Lower lobe of right lung (tissue), 2 donors: ENCODE measurements at regions not wholly inside any gene's neighbourhood (a gene's known extent, or its start where the extent isn't known, plus 50 kb on each side); places are given as distances from the start of the nearest gene placed in this dataset.

Experiments used
- ATAC-seq, 2 donors: fragments of 200-7000 bp; cut with Tn5 transposase; one replicate each; pipeline ENCODE4 v1.9.1; 2020 to 2022; ENCODE audit warnings: mild to moderate bottlenecking in 2 of 2, moderate library complexity in 2 of 2
- DNase-seq: peaks from one replicate; pipeline ENCODE4 v3.0.0-alpha.2; 2020
- H3K27ac ChIP-seq: fragments of 200-600 bp; one replicate; pipeline ENCODE4 v1.8.0; 2022
- H3K27me3 ChIP-seq: fragments of 200-600 bp; one replicate; pipeline ENCODE4 v1.8.0; 2022; ENCODE audit warnings: low read depth
- H3K36me3 ChIP-seq: fragments of 200-600 bp; one replicate; pipeline ENCODE4 v1.8.0; 2022; ENCODE audit warnings: mild to moderate bottlenecking
- H3K4me1 ChIP-seq: fragments of 200-600 bp; one replicate; pipeline ENCODE4 v1.8.0; 2022
- H3K4me3 ChIP-seq: fragments of 200-600 bp; one replicate; pipeline ENCODE4 v1.8.0; 2022; ENCODE audit warnings: mild to moderate bottlenecking
- H3K9me3 ChIP-seq: fragments of 200-600 bp; one replicate; pipeline ENCODE4 v1.8.0; 2022
- intact Hi-C: fragments of 100-400 bp; cut with DNase I; formaldehyde crosslinking; loops from one replicate; pipeline ENCODE4 v1.11.0; 2022
- TF ChIP-seq, protein P1 (sequence below): fragments of 200-600 bp; IDR thresholded peaks from one replicate; pipeline ENCODE4 v1.8.0; 2022; ENCODE audit warnings: antibody characterized with exemption, mild to moderate bottlenecking
- donor health status: DM: no; HTN: yes; CAD: no; lungs with severe emphysema.

DNA sequence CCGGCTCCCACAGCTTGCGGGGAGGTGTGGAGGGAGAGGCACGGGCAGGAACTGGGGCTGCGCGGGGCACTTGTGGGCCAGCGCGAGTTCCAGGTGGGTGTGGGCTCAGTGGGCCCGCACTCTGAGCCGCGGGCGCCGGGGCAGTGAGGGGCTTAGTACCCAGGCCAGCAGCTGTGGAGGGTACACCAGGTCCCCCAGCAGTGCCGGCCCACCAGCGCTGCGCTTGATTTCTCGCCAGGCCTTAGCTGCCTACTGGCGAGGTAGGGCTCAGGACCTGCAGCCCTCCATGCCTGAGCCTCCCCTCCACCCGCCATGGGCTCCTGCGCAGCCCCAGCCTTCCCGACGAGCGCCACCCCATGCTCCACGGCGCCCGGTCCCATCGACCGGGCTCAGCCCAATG lies 337.9 kb upstream of the ACVR2A start:
- TF ChIP-seq, protein P1, sequence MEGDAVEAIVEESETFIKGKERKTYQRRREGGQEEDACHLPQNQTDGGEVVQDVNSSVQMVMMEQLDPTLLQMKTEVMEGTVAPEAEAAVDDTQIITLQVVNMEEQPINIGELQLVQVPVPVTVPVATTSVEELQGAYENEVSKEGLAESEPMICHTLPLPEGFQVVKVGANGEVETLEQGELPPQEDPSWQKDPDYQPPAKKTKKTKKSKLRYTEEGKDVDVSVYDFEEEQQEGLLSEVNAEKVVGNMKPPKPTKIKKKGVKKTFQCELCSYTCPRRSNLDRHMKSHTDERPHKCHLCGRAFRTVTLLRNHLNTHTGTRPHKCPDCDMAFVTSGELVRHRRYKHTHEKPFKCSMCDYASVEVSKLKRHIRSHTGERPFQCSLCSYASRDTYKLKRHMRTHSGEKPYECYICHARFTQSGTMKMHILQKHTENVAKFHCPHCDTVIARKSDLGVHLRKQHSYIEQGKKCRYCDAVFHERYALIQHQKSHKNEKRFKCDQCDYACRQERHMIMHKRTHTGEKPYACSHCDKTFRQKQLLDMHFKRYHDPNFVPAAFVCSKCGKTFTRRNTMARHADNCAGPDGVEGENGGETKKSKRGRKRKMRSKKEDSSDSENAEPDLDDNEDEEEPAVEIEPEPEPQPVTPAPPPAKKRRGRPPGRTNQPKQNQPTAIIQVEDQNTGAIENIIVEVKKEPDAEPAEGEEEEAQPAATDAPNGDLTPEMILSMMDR = no peak
- peaks cover 6% of the 10 kb centered on the region for H3K4me1 ChIP-seq
- intact Hi-C loops = no loop called here
- no peaks in the 10 kb centered on the region for H3K36me3 ChIP-seq
- H3K27ac ChIP-seq = no peak overlapping the region
- DNase-seq = no peak
- peak in 1 of 2 donors; percentile 15 for ATAC-seq
- H3K27me3 ChIP-seq = no peaks in the 10 kb centered on the region
- no peaks in the 10 kb centered on the region for H3K9me3 ChIP-seq
- H3K4me3 ChIP-seq = no peak overlapping the region

DNA sequence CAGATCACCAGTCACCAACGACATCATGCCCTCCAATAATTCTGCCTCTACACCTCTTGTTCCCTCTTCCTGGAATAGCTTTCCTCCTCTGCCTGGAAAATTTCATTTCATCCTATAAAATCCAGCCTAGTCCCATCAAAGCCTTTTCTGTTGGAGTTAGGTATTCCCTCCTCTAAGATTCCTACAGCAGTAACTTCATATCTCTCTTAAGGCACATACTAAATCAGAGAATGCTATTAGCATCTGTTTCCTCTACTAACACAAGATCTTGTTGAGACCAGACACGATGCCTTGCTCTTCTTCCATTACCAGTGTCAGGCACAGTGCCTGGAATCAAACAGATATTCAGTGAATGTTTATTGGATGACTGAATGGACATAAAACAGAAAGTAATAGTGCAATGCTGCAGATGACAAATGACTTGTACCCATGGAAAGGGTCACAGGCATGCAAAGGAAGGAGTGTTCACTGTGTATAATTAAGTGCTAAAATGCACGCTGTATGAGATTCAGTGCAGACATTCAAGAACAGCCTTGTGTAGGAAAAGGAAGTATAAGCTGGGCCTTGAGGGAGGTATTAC lies 342.0 kb upstream of the ACVR2A start:
- H3K27ac ChIP-seq = no peak overlapping the region
- intact Hi-C loops = no loop called here
- H3K4me1 ChIP-seq = no peaks in the 10 kb centered on the region
- ATAC-seq = no peak
- H3K4me3 ChIP-seq = no peak overlapping the region
- no peaks in the 10 kb centered on the region for H3K27me3 ChIP-seq
- TF ChIP-seq, protein P1 = no peak
- no peaks in the 10 kb centered on the region for H3K9me3 ChIP-seq
- DNase-seq = no peak
- H3K36me3 ChIP-seq = no peaks in the 10 kb centered on the region

DNA sequence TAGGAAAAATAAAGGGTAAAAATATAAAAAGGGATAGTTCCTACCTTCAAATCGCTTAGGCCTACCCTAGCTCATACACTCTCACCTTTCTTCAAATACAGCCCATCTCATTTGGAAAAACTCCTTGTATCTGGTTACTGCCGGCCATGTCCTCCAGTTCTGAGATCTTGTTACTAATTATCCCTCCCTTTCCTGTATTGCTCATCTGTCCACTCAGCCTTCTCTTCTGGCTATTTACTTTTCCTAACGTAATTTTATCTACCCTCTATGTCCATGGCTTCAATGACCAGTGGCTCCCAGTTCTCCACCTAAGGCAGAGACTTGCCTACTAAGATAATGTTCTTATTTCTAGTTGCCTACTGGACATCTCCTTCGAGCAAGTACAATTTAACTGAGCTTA lies 342.9 kb upstream of the ACVR2A start:
- Histone ChIP-seq H3K4me1 (no peaks in the 10 kb centered on the region), H3K4me3 (no peak overlapping the region), H3K9me3 (no peaks in the 10 kb centered on the region), H3K36me3 (no peaks in the 10 kb centered on the region), H3K27ac (no peak overlapping the region), H3K27me3 (no peaks in the 10 kb centered on the region)
- no peak for DNase-seq
- TF ChIP-seq, protein P1 = no peak
- intact Hi-C loops = no loop called here
- ATAC-seq = no peak

DNA sequence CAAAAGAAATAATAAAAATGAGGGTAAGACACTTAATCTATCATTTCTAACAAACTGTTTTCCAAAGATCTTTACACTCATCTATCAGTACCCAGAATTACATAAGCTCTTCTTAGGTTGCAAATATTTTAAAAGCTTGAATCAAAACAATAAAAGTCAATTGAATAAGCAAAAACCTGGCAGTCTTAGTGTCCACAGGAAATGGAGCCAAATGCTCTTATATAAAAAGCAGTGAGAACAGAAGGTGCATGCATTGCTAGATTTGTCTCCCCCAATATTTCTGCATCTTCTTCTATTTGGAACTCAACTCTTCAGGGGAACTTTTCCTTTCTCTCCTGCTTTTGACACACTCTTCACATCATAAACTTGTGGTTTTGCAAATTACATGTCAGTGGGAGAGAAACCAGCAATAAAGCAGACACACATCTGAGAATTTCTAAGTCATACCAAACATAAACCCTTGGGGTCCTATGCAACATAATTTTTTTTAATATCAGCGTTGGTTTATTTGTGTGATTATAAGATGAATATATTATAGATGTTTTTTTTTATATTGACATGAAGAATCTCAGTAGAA lies 343.9 kb upstream of the ACVR2A start:
- intact Hi-C loops = no loop called here
- TF ChIP-seq, protein P1 = no peak
- Histone ChIP-seq H3K36me3 (no peaks in the 10 kb centered on the region), H3K27ac (no peak overlapping the region), H3K9me3 (no peaks in the 10 kb centered on the region), H3K4me1 (no peaks in the 10 kb centered on the region), H3K27me3 (no peaks in the 10 kb centered on the region), H3K4me3 (no peak overlapping the region)
- DNase-seq = no peak
- ATAC-seq = no peak

DNA sequence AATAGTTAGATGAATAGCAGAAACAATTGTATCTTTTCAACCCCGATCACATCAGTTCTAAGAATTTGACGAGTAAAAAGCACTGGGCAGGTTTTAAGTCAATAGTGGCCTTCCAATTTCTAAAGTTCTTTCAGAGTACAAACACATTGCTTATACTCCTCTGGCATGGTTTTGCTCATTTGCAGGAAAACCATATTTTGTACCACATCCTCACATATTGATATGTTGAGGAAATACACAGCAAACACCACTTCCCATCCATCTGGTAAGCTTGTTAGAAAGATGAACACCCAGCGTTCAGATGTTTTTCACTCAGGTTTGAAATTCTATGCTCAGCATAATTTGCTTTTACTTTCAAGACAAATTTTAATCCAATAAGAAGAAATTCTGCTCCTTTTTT lies 344.6 kb upstream of the ACVR2A start:
- H3K36me3 ChIP-seq = no peaks in the 10 kb centered on the region
- ATAC-seq (peak in 1 of 2 donors; percentile 21), DNase-seq (no peak)

More for the DNA sequence above, 344.6 kb upstream of the ACVR2A start:
- no peaks in the 10 kb centered on the region for H3K27me3 ChIP-seq
- TF ChIP-seq, protein P1 = no peak
- intact Hi-C loops = no loop called here
- no peaks in the 10 kb centered on the region for H3K9me3 ChIP-seq
- no peaks in the 10 kb centered on the region for H3K4me1 ChIP-seq
- H3K4me3 ChIP-seq = no peak overlapping the region
- H3K27ac ChIP-seq = no peak overlapping the region
